ENCODE measurements at regions not wholly inside any gene's neighbourhood (a gene's known extent, or its start where the extent isn't known, plus 50 kb on each side); places are given as distances from the start of the nearest gene placed in this dataset.
A peak's percentile ranks its signal among the peaks of the same experiment; 100 is the strongest.
"Not testable (repeated sequence)": the region's sequence is repeated elsewhere in the genome, so short reads cannot be mapped to it uniquely, and the experiment has no call there.

DNA sequence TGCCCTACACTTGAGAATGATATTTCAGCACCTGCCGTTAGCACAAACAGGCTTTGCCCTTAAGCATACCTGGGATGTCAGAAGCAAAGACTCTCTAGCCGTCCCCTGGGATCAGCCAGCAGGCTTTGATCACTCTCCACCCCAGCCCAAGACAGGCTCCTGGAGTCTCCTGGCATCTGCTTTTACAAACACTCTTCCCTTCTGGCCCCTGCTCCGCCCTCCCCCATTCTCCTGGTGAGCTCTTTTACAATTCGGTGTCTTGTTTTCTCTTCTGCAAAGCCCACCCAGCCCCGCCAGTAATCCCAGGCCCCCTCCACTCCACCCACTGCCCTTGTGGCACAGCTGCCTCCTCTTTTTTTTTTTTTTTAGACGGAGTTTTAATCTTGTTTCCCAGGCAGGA, 50.4 kb downstream of the KATNIP start:
- WGBS, 2 donors: 77 to 82% methylated on average over 6 of the region's 6 CpGs
- no peak for ATAC-seq (ENCODE audit: insufficient read depth, low FRiP score)
- TF ChIP-seq, protein P1, sequence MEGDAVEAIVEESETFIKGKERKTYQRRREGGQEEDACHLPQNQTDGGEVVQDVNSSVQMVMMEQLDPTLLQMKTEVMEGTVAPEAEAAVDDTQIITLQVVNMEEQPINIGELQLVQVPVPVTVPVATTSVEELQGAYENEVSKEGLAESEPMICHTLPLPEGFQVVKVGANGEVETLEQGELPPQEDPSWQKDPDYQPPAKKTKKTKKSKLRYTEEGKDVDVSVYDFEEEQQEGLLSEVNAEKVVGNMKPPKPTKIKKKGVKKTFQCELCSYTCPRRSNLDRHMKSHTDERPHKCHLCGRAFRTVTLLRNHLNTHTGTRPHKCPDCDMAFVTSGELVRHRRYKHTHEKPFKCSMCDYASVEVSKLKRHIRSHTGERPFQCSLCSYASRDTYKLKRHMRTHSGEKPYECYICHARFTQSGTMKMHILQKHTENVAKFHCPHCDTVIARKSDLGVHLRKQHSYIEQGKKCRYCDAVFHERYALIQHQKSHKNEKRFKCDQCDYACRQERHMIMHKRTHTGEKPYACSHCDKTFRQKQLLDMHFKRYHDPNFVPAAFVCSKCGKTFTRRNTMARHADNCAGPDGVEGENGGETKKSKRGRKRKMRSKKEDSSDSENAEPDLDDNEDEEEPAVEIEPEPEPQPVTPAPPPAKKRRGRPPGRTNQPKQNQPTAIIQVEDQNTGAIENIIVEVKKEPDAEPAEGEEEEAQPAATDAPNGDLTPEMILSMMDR (IDR thresholded peaks at IDR 0.05; ENCODE audit: control extremely low read depth, extremely low read depth): no peak
- Histone ChIP-seq H3K36me3 (ENCODE audit: control insufficient read depth in 4 of 4, insufficient read depth in 4 of 4, low read length in 4 of 4) (no peaks in the 10 kb centered on the region), H3K27ac (ENCODE audit: low read depth in 1 of 2, low read length in 1 of 2) (no peak overlapping the region), H3K27me3 (ENCODE audit: control insufficient read depth in 3 of 3, insufficient read depth in 3 of 3, low read length in 2 of 3) (no peaks in the 10 kb centered on the region), H3K9me3 (ENCODE audit: control insufficient read depth in 4 of 4, insufficient read depth in 3 of 4, low read length in 3 of 4) (no peaks in the 10 kb centered on the region), H3K4me3 (no peak overlapping the region), H3K9ac (ENCODE audit: insufficient read depth in 1 of 2, low read length in 2 of 2) (no peak overlapping the region), H3K4me1 (ENCODE audit: control insufficient read depth in 5 of 5, insufficient read depth in 5 of 5, low read length in 5 of 5) (peaks cover 0 to 4% (median 4%) of the 10 kb centered on the region in 5 donors)
- no peak for DNase-seq

- WGBS, 2 donors: 91 to 95% methylated on average over 4 of the region's 4 CpGs
- Histone ChIP-seq H3K27me3 (ENCODE audit: control insufficient read depth in 3 of 3, insufficient read depth in 3 of 3, low read length in 2 of 3) (no peaks in the 10 kb centered on the region), H3K36me3 (ENCODE audit: control insufficient read depth in 4 of 4, insufficient read depth in 4 of 4, low read length in 4 of 4) (no peaks in the 10 kb centered on the region), H3K9ac (ENCODE audit: insufficient read depth in 1 of 2, low read length in 2 of 2) (no peak overlapping the region), H3K4me1 (ENCODE audit: control insufficient read depth in 5 of 5, insufficient read depth in 5 of 5, low read length in 5 of 5) (peaks cover 0 to 4% (median 2%) of the 10 kb centered on the region in 5 donors), H3K9me3 (ENCODE audit: control insufficient read depth in 4 of 4, insufficient read depth in 3 of 4, low read length in 3 of 4) (no peaks in the 10 kb centered on the region), H3K4me3 (no peak overlapping the region), H3K27ac (ENCODE audit: low read depth in 1 of 2, low read length in 1 of 2) (no peak overlapping the region)
- TF ChIP-seq, protein P1 (IDR thresholded peaks at IDR 0.05; ENCODE audit: control extremely low read depth, extremely low read depth): no peak
- ATAC-seq (ENCODE audit: insufficient read depth, low FRiP score): no peak
- DNase-seq: no peak
Measured at GRCh38 chr16:27602103-27602502, 52.2 kb downstream of the KATNIP start.

DNA sequence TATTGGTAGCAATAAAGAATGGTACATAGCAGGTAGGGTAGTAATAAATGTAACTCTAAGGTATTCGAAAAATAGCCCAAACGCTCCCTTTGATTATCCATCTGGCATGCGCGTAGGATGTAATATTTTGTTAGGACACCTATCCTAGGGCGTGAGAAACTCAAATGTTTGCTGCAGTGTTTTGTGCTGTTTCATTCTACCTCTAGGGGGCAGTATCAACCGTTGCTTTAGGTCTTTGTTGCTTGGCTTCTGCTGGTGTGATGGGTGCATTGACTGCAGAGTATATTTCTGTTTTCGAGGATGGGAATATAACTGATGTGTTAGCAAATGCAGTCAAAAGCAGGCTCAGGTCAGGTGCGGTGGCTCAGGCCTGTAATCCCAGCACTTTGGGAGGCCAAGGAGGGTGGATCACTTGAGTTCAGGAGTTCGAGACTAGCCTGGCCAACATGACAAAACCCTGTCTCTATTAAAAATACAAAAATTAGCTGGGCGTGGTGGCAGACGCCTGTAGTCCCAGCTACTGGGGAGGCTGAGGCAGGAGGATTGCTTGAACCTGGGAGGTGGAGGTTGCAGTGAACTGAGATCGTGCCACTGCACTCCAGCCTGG, 55.7 kb downstream of the KATNIP start:
- not testable (repeated sequence) for H3K36me3 ChIP-seq (ENCODE audit: control insufficient read depth in 4 of 4, insufficient read depth in 4 of 4, low read length in 4 of 4); H3K9me3 ChIP-seq (ENCODE audit: control insufficient read depth in 4 of 4, insufficient read depth in 3 of 4, low read length in 3 of 4); H3K27ac ChIP-seq (ENCODE audit: low read depth in 1 of 2, low read length in 1 of 2); H3K9ac ChIP-seq (ENCODE audit: insufficient read depth in 1 of 2, low read length in 2 of 2); H3K4me1 ChIP-seq (ENCODE audit: control insufficient read depth in 5 of 5, insufficient read depth in 5 of 5, low read length in 5 of 5); ATAC-seq (ENCODE audit: insufficient read depth, low FRiP score); H3K4me3 ChIP-seq; H3K27me3 ChIP-seq (ENCODE audit: control insufficient read depth in 3 of 3, insufficient read depth in 3 of 3, low read length in 2 of 3)
- DNase-seq: peak; percentile 41 to 79 (median 68)
- 76 to 79% methylated on average over 12 of the region's 12 CpGs for WGBS, 2 donors

DNA sequence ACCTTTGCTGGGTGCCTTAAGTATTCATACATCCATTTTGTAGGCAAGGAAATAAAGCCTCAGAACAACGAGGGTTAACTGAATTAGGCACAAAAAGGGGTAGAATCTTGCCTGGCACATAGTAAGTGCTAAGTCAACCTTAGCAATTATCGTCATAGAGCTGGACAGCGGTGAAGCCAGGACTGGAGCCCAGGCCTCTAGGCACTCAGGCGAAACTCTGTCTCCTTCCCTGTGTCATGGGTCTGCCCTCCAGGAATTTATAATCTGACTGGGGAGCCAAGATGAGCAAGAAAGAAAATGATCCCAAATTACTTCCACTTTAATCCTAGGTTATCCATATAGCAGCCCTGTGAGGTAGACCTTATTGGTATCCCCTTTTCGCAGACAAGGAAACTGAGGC, 61.4 kb downstream of the KATNIP start:
- no peak overlapping the region for H3K9ac ChIP-seq (ENCODE audit: insufficient read depth in 1 of 2, low read length in 2 of 2)
- WGBS, 2 donors: 94 to 97% methylated on average over 5 of the region's 5 CpGs
- H3K27ac ChIP-seq (ENCODE audit: low read depth in 1 of 2, low read length in 1 of 2): no peak overlapping the region
- DNase-seq (no peak), ATAC-seq (ENCODE audit: insufficient read depth, low FRiP score) (no peak)
- TF ChIP-seq, protein P1 (IDR thresholded peaks at IDR 0.05; ENCODE audit: control extremely low read depth, extremely low read depth): no peak
- H3K4me3 ChIP-seq: no peak overlapping the region
- no peaks in the 10 kb centered on the region for H3K9me3 ChIP-seq (ENCODE audit: control insufficient read depth in 4 of 4, insufficient read depth in 3 of 4, low read length in 3 of 4)
- no peaks in the 10 kb centered on the region for H3K36me3 ChIP-seq (ENCODE audit: control insufficient read depth in 4 of 4, insufficient read depth in 4 of 4, low read length in 4 of 4)
- no peaks in the 10 kb centered on the region for H3K4me1 ChIP-seq (ENCODE audit: control insufficient read depth in 5 of 5, insufficient read depth in 5 of 5, low read length in 5 of 5)
- no peaks in the 10 kb centered on the region for H3K27me3 ChIP-seq (ENCODE audit: control insufficient read depth in 3 of 3, insufficient read depth in 3 of 3, low read length in 2 of 3)
